H1 (cell line): ENCODE measurements at regions not wholly inside any gene's neighbourhood (a gene's known extent, or its start where the extent isn't known, plus 50 kb on each side); places are given as distances from the start of the nearest gene placed in this dataset.

Experiments
- ASH2L ChIP-seq: fragments of 200-600, 300-600 bp; sonication (generic); IDR thresholded peaks from one replicate; pipeline ENCODE4 v1.7.1; 2017; ENCODE audit warnings: low read length
- BACH1 ChIP-seq: IDR thresholded peaks from 2 replicates; pipeline ENCODE4 v1.6.1; 2012; ENCODE audit warnings: low read length, improper control_type of control experiment
- CTCF ChIP-seq, 3 experiments: IDR thresholded peaks; 1 replicate in 2 of 3; 2 replicates in 1 of 3; pipeline versions ENCODE4 v1.5.1 to v1.6.1; 2011; ENCODE audit warnings: low read length in 3 of 3, mild to moderate bottlenecking in 3 of 3, inconsistent platforms in 2 of 3, low read depth in 1 of 3, moderate library complexity in 1 of 3; ENCODE audit not compliant: insufficient read depth in 1 of 3; ENCODE audit errors: control extremely low read depth in 1 of 3
- JUN ChIP-seq: IDR thresholded peaks from 2 replicates; pipeline ENCODE4 v1.6.1; 2011; ENCODE audit warnings: low read depth, mild to moderate bottlenecking, improper control_type of control experiment, low read length
- JUND ChIP-seq: IDR thresholded peaks from 2 replicates; pipeline ENCODE4 v1.6.1; 2011; ENCODE audit warnings: mild to moderate bottlenecking, improper control_type of control experiment, low read length
- MAX ChIP-seq: IDR thresholded peaks from 2 replicates; pipeline ENCODE4 v1.6.1; 2012; ENCODE audit warnings: inconsistent platforms
- POLR2A ChIP-seq, 2 experiments: IDR thresholded peaks; 1 replicate in 1 of 2; 2 replicates in 1 of 2; pipeline ENCODE4 v1.6.1; 2011; ENCODE audit warnings: low read depth in 2 of 2, low read length in 2 of 2, mild to moderate bottlenecking in 2 of 2; ENCODE audit errors: control extremely low read depth in 1 of 2
- POLR2AphosphoS5 ChIP-seq: IDR thresholded peaks from 2 replicates; pipeline ENCODE4 v1.6.1; 2011; ENCODE audit warnings: low read depth, low read length
- RXRA ChIP-seq: IDR thresholded peaks from 2 replicates; pipeline ENCODE4 v1.6.1; 2011; ENCODE audit warnings: low read depth, mild to moderate bottlenecking, low read length, moderate library complexity; ENCODE audit not compliant: insufficient read depth
- TAF1 ChIP-seq: IDR thresholded peaks from 2 replicates; pipeline ENCODE4 v1.6.1; 2011; ENCODE audit warnings: mild to moderate bottlenecking, low read depth, low read length

DNA sequence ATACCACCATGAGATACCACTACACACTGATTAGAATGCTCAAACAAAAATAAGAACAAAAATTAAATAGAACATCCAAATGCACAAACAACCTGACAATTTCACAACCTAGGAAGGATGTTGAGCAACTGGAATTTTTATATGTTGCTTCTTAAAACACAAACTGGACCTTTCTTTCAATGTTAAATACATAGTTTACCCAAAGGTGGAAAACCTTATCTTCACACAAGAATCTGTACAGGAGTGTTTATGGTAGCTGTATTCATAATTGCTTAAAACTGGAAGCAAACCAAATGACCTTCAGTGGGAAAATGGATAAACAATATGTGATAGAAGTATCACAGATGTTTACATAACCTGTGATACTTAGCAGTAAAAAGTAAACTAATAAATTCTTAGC, 573.8 kb downstream of the MAGEB5 start:
- TF ChIP-seq CTCF (IDR thresholded peaks at IDR 0.05; ENCODE audit: control extremely low read depth in 1 of 3, insufficient read depth in 1 of 3, low read depth in 1 of 3, low read length in 3 of 3) (no peak), RXRA (no peak), POLR2AphosphoS5 (no peak), MAX (no peak), POLR2A (IDR thresholded peaks at IDR 0.05; ENCODE audit: control extremely low read depth in 1 of 2, low read depth in 2 of 2, low read length in 2 of 2) (no peak), TAF1 (no peak), BACH1 (no peak), ASH2L (no peak), JUND (no peak), JUN (no peak)
